Suprapubic skin (tissue), 4 donors: ENCODE measurements at regions not wholly inside any gene's neighbourhood (a gene's known extent, or its start where the extent isn't known, plus 50 kb on each side); places are given as distances from the start of the nearest gene placed in this dataset.

Source experiments
- EP300 ChIP-seq: sonication (generic); formaldehyde crosslinking; IDR thresholded peaks from one replicate; pipeline ENCODE4 v1.6.1; 2017; ENCODE audit warnings: antibody characterized with exemption
- POLR2A ChIP-seq, 2 donors: fragments of 450-650 bp; IDR thresholded peaks; one replicate each; pipeline ENCODE4 v1.6.1; 2017; ENCODE audit warnings: antibody characterized with exemption in 2 of 2, mild to moderate bottlenecking in 2 of 2, moderate library complexity in 2 of 2
- POLR2AphosphoS5 ChIP-seq, 3 donors: sonication (generic); formaldehyde crosslinking; IDR thresholded peaks; one replicate each; pipeline ENCODE4 v1.6.1; 2017; ENCODE audit warnings: antibody characterized with exemption in 3 of 3
- TF ChIP-seq, protein P1 (sequence below), 2 donors: fragments of 200-600 bp in 1 of 2; fragments of 450-650 bp in 1 of 2; sonication (generic) in 1 of 2; IDR thresholded peaks; one replicate each; pipeline ENCODE4 v1.5.1; 2016 to 2019; ENCODE audit warnings: antibody characterized with exemption in 2 of 2, mild to moderate bottlenecking in 1 of 2, moderate library complexity in 1 of 2

DNA sequence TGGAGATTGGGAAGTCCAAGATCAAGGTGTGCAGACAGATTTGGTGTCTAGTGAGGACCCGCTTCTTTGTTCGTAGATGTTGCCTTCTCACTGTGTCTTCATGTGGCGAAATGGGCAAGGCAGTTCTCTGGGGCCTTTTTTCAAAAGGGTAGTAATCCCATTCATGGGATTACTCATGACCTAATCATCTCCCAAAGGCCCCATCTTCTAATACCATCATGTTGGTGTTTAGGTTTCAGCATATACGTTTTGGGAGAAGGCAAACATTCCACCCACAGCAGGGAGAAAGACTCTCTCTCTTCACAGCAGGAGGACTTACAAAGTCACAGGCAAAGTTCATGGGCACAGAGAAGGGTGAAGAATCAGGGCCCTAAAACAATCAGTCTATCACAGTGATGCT lies 252.1 kb downstream of the RPLP1 start:
- TF ChIP-seq EP300 (no peak), POLR2AphosphoS5 (IDR thresholded peaks at IDR 0.05) (no peak), POLR2A (IDR thresholded peaks at IDR 0.05) (no peak)
- TF ChIP-seq, protein P1, sequence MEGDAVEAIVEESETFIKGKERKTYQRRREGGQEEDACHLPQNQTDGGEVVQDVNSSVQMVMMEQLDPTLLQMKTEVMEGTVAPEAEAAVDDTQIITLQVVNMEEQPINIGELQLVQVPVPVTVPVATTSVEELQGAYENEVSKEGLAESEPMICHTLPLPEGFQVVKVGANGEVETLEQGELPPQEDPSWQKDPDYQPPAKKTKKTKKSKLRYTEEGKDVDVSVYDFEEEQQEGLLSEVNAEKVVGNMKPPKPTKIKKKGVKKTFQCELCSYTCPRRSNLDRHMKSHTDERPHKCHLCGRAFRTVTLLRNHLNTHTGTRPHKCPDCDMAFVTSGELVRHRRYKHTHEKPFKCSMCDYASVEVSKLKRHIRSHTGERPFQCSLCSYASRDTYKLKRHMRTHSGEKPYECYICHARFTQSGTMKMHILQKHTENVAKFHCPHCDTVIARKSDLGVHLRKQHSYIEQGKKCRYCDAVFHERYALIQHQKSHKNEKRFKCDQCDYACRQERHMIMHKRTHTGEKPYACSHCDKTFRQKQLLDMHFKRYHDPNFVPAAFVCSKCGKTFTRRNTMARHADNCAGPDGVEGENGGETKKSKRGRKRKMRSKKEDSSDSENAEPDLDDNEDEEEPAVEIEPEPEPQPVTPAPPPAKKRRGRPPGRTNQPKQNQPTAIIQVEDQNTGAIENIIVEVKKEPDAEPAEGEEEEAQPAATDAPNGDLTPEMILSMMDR (IDR thresholded peaks at IDR 0.05), result no peak
